Smooth muscle cell (in vitro differentiated cells): ENCODE measurements at regions not wholly inside any gene's neighbourhood (a gene's known extent, or its start where the extent isn't known, plus 50 kb on each side); places are given as distances from the start of the nearest gene placed in this dataset.

Experiments
- DNase-seq: peaks from one replicate; lab custom pipeline; 2025; ENCODE audit not compliant: unreplicated experiment; lab: John Stamatoyannopoulos, UW
- H2AFZ ChIP-seq: fragments of 200-600 bp; sonication (generic); 2 replicates; pipeline ENCODE4 v1.6.0; 2016; ENCODE audit warnings: antibody characterized with exemption, low read depth, mild to moderate bottlenecking
- H3F3A ChIP-seq: fragments of 200-600 bp; sonication (generic); 2 replicates; pipeline ENCODE4 v1.6.0; 2017; ENCODE audit warnings: antibody characterized with exemption, low read depth
- H3K27ac ChIP-seq: fragments of 200-600 bp; sonication (generic); 2 replicates; pipeline ENCODE4 v1.5.1; 2016; ENCODE audit warnings: low read depth, mild to moderate bottlenecking
- H3K27me3 ChIP-seq: fragments of 200-600 bp; sonication (generic); 2 replicates; pipeline ENCODE4 v1.6.1; 2016; ENCODE audit warnings: low read depth, mild to moderate bottlenecking
- H3K36me3 ChIP-seq: fragments of 200-600 bp; sonication (generic); 2 replicates; pipeline ENCODE4 v1.5.1; 2016; ENCODE audit warnings: low read depth
- H3K4me1 ChIP-seq: fragments of 200-600 bp; sonication (generic); 2 replicates; pipeline ENCODE4 v1.5.1; 2016; ENCODE audit warnings: low read depth
- H3K4me2 ChIP-seq: fragments of 200-600 bp; sonication (generic); 2 replicates; pipeline ENCODE4 v1.6.0; 2016; ENCODE audit warnings: mild to moderate bottlenecking
- H3K4me3 ChIP-seq: fragments of 200-600 bp; sonication (generic); 2 replicates; pipeline ENCODE4 v1.5.1; 2016; ENCODE audit warnings: mild to moderate bottlenecking
- H3K79me2 ChIP-seq: fragments of 200-600 bp; sonication (generic); 2 replicates; pipeline ENCODE4 v1.6.0; 2016; ENCODE audit warnings: low read depth, mild to moderate bottlenecking
- H3K9ac ChIP-seq: fragments of 200-600 bp; sonication (generic); 2 replicates; pipeline ENCODE4 v1.6.0; 2016; ENCODE audit warnings: low read depth
- H3K9me3 ChIP-seq: fragments of 200-600 bp; sonication (generic); replicated peaks from 2 replicates; pipeline ENCODE4 v1.5.1; 2016; ENCODE audit warnings: low read depth
- H4K20me1 ChIP-seq: fragments of 200-600 bp; sonication (generic); 2 replicates; pipeline ENCODE4 v1.6.0; 2016; ENCODE audit warnings: low read depth
- WGBS: methylation state at CpG from one replicate; pipeline ENCODE4 v1.1.7; 2016; ENCODE audit warnings: low lambda C conversion rate; 5-methylcytosine and 5-hydroxymethylcytosine counted together
- TF ChIP-seq, protein P1 (sequence below): fragments of 200-600 bp; sonication (generic); IDR thresholded peaks from 2 replicates; pipeline ENCODE4 v1.5.1; 2017; ENCODE audit warnings: borderline replicate concordance, mild to moderate bottlenecking, antibody characterized with exemption; ENCODE audit not compliant: insufficient read depth, poor library complexity, severe bottlenecking

DNA sequence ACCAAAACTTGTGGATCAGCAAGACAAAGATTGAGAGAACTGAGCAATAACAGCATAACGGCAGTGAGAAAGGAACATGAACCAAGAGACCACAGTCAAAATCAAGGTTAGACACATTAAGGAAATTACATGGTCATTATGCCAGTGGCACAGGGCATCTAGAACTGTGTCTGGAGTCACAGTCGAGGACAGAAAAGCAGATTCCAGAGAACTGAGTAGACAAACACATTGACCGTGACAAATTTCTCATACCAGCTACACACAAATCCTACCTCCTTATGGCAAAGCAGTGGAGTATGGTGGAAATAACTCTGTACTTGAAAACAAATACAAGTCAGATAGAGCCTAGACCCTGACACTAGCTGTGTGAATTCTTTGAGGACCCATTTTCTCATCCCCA, 367.3 kb downstream of the DUSP6 start:
- DNase-seq, result no peak
- TF ChIP-seq, protein P1, sequence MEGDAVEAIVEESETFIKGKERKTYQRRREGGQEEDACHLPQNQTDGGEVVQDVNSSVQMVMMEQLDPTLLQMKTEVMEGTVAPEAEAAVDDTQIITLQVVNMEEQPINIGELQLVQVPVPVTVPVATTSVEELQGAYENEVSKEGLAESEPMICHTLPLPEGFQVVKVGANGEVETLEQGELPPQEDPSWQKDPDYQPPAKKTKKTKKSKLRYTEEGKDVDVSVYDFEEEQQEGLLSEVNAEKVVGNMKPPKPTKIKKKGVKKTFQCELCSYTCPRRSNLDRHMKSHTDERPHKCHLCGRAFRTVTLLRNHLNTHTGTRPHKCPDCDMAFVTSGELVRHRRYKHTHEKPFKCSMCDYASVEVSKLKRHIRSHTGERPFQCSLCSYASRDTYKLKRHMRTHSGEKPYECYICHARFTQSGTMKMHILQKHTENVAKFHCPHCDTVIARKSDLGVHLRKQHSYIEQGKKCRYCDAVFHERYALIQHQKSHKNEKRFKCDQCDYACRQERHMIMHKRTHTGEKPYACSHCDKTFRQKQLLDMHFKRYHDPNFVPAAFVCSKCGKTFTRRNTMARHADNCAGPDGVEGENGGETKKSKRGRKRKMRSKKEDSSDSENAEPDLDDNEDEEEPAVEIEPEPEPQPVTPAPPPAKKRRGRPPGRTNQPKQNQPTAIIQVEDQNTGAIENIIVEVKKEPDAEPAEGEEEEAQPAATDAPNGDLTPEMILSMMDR, result no peak

DNA sequence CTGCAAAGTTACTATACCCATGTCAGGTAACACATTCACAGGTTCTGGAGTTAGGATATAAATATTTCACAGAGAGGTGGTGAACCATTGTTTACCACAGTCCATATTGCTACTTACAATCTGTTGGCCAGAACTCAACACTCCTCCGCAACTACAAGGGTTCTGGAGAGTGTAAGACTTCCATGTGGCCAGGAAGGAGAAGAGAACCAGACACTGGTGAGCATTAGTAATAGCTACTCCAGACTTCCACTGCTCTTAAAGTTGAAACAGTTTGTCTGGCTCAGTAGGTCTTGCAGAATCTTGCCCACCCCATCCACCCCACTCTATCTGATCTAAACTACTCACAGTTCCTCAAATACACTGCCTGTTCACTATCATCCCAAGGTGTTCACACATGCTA, 369.6 kb downstream of the DUSP6 start:
- TF ChIP-seq, protein P1, result no peak

More for the DNA sequence above, 367.3 kb downstream of the DUSP6 start:
- H3K79me2 ChIP-seq, result no peaks in the 10 kb centered on the region
- H4K20me1 ChIP-seq, result no peaks in the 10 kb centered on the region
- no peak overlapping the region for H3K4me3 ChIP-seq
- H3K27ac ChIP-seq, result no peak overlapping the region
- H2AFZ ChIP-seq, result no peak overlapping the region
- no peak overlapping the region for H3K9ac ChIP-seq
- no peaks in the 10 kb centered on the region for H3K36me3 ChIP-seq
- peaks cover 2% of the 10 kb centered on the region for H3K4me1 ChIP-seq
- 81% methylated on average over 3 of the region's 3 CpGs for WGBS
- H3K4me2 ChIP-seq, result no peak overlapping the region
- no peaks in the 10 kb centered on the region for H3F3A ChIP-seq
- no peaks in the 10 kb centered on the region for H3K9me3 ChIP-seq
- no peaks in the 10 kb centered on the region for H3K27me3 ChIP-seq

DNA sequence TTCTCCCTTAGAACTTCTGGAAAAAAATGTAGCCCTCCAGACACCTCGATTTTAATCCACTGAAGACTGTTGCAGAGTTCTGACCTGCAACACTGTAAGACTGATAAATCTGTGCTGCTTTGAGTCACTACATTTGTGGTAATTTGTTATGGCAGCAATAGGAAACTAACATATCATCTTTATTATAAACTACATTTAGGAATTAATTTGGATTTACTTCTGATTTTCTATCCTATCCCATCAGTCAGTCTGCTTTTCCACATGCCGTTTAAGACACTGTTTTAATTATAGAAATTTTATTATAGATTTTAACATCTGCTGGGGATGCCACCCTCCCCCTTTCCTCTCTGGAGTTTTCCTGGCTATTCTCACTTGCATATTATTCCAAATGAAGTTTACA, 375.2 kb downstream of the DUSP6 start:
- TF ChIP-seq, protein P1, result no peak
- no peaks in the 10 kb centered on the region for H4K20me1 ChIP-seq
- H3F3A ChIP-seq, result no peaks in the 10 kb centered on the region
- H3K27me3 ChIP-seq, result peaks cover 31% of the 10 kb centered on the region
- no peak overlapping the region for H3K27ac ChIP-seq
- no peak for DNase-seq
- no peaks in the 10 kb centered on the region for H3K79me2 ChIP-seq
- no peaks in the 10 kb centered on the region for H3K9me3 ChIP-seq
- H2AFZ ChIP-seq, result no peak overlapping the region
- H3K36me3 ChIP-seq, result no peaks in the 10 kb centered on the region
- 87% methylated on average over 2 of the region's 2 CpGs for WGBS
- no peak overlapping the region for H3K9ac ChIP-seq
- no peak overlapping the region for H3K4me3 ChIP-seq
- no peak overlapping the region for H3K4me2 ChIP-seq
- no peaks in the 10 kb centered on the region for H3K4me1 ChIP-seq

More for the DNA sequence above, 369.6 kb downstream of the DUSP6 start:
- no peak overlapping the region for H3K27ac ChIP-seq
- WGBS, result 5% methylated on average over 1 of the region's 1 CpG
- H3K4me3 ChIP-seq, result no peak overlapping the region
- no peak for DNase-seq
- H3K9me3 ChIP-seq, result no peaks in the 10 kb centered on the region
- H2AFZ ChIP-seq, result no peak overlapping the region
- no peaks in the 10 kb centered on the region for H3F3A ChIP-seq
- H3K79me2 ChIP-seq, result no peaks in the 10 kb centered on the region
- no peaks in the 10 kb centered on the region for H3K36me3 ChIP-seq
- H3K4me1 ChIP-seq, result peaks cover 2% of the 10 kb centered on the region
- no peak overlapping the region for H3K4me2 ChIP-seq
- no peaks in the 10 kb centered on the region for H4K20me1 ChIP-seq
- H3K9ac ChIP-seq, result no peak overlapping the region
- peaks cover 11% of the 10 kb centered on the region for H3K27me3 ChIP-seq

DNA sequence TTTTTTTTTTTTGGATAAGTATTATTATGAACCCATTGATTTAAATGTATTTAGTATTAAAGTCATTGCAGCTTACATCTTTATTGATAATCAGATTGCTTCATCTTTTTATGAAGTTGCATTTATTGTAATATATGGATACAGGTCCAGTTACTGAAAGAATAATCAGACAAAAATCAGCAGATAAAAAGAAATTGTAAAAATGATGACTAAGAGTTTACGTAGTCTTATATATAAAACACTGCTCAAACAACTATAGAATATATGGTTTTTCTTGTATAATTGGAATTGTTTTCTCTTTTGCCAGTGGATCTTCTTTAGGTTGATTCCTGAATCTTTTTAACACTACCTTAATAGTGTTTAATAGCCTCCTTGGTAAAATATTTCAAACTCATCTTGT, 378.3 kb downstream of the DUSP6 start:
- Histone ChIP-seq H3K9ac (no peak overlapping the region), H3K9me3 (no peaks in the 10 kb centered on the region), H2AFZ (no peak overlapping the region), H3K27me3 (peaks cover 32% of the 10 kb centered on the region), H3K4me2 (no peak overlapping the region), H3F3A (no peaks in the 10 kb centered on the region), H3K4me3 (no peak overlapping the region), H3K79me2 (no peaks in the 10 kb centered on the region), H3K36me3 (no peaks in the 10 kb centered on the region), H3K4me1 (no peaks in the 10 kb centered on the region), H3K27ac (no peak overlapping the region), H4K20me1 (no peaks in the 10 kb centered on the region)
- TF ChIP-seq, protein P1, result no peak
- no peak for DNase-seq
- 100% methylated on average over 1 of the region's 1 CpG for WGBS
